Endothelial cell (in vitro differentiated cells): ENCODE measurements at regions not wholly inside any gene's neighbourhood (a gene's known extent, or its start where the extent isn't known, plus 50 kb on each side); places are given as distances from the start of the nearest gene placed in this dataset.

Source experiments
- DNase-seq: peaks from one replicate; pipeline ENCODE4 v3.0.0; 2021; ENCODE audit warnings: low spot score
- H3K27ac Mint-ChIP-seq: one replicate; pipeline ENCODE4 v1.8.0; 2021; ENCODE audit warnings: mixed read lengths, inconsistent platforms; ENCODE audit not compliant: unreplicated experiment
- H3K27me3 Mint-ChIP-seq: one replicate; pipeline ENCODE4 v1.8.0; 2021; ENCODE audit warnings: mild to moderate bottlenecking, moderate library complexity, mixed read lengths, inconsistent platforms; ENCODE audit not compliant: unreplicated experiment
- H3K36me3 Mint-ChIP-seq: one replicate; pipeline ENCODE4 v1.8.0; 2021; ENCODE audit warnings: mild to moderate bottlenecking, low read depth, mixed read lengths, inconsistent platforms; ENCODE audit not compliant: unreplicated experiment
- H3K4me1 Mint-ChIP-seq: one replicate; pipeline ENCODE4 v1.8.0; 2021; ENCODE audit warnings: mild to moderate bottlenecking, mixed read lengths, inconsistent platforms; ENCODE audit not compliant: unreplicated experiment
- H3K4me3 Mint-ChIP-seq: one replicate; pipeline ENCODE4 v1.8.0; 2021; ENCODE audit warnings: mild to moderate bottlenecking, mixed read lengths, inconsistent platforms; ENCODE audit not compliant: unreplicated experiment
- H3K9me3 Mint-ChIP-seq: one replicate; pipeline ENCODE4 v1.8.0; 2021; ENCODE audit warnings: mixed read lengths, inconsistent platforms; ENCODE audit not compliant: unreplicated experiment
- TF ChIP-seq, protein P1 (sequence below): fragments of 200-600 bp; sonication (generic); IDR thresholded peaks from one replicate; pipeline ENCODE4 v1.5.0; 2021; ENCODE audit warnings: antibody characterized with exemption; ENCODE audit not compliant: unreplicated experiment

DNA sequence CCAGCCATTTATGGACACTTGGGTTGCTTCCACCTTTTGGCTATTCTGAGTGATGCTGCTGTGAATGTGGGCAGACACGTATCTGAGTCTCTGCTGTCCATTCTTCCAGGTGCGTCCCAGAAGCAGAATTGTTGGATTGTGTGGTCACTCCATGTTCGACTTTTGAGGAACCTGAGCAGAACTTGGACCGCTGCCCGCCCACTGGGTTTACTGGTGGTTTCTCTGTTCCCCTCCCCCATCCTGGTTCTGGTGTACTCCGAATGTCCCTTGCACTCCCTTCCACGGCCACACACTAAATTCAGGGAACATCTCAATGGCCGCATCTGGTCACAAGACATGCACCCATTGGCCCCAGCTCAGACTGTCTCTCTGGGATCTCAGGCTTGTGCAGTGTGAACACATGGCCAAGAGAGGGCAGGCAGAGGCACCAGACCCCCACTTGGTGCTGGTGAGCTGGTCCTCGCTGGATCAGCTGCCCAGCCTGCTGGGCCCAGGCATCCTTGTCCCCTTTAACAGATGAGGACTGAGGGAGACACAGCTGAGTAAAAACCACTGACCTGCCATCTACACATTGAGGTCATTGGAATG lies 565.1 kb downstream of the NPHP4 start:
- Mint-ChIP-seq H3K27me3 (peaks cover 2% of the 10 kb centered on the region), H3K4me3 (no peak overlapping the region), H3K27ac (no peak overlapping the region), H3K9me3 (no peaks in the 10 kb centered on the region), H3K36me3 (no peaks in the 10 kb centered on the region), H3K4me1 (peaks cover 10% of the 10 kb centered on the region)
- TF ChIP-seq, protein P1, sequence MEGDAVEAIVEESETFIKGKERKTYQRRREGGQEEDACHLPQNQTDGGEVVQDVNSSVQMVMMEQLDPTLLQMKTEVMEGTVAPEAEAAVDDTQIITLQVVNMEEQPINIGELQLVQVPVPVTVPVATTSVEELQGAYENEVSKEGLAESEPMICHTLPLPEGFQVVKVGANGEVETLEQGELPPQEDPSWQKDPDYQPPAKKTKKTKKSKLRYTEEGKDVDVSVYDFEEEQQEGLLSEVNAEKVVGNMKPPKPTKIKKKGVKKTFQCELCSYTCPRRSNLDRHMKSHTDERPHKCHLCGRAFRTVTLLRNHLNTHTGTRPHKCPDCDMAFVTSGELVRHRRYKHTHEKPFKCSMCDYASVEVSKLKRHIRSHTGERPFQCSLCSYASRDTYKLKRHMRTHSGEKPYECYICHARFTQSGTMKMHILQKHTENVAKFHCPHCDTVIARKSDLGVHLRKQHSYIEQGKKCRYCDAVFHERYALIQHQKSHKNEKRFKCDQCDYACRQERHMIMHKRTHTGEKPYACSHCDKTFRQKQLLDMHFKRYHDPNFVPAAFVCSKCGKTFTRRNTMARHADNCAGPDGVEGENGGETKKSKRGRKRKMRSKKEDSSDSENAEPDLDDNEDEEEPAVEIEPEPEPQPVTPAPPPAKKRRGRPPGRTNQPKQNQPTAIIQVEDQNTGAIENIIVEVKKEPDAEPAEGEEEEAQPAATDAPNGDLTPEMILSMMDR: no peak
- no peak for DNase-seq

DNA sequence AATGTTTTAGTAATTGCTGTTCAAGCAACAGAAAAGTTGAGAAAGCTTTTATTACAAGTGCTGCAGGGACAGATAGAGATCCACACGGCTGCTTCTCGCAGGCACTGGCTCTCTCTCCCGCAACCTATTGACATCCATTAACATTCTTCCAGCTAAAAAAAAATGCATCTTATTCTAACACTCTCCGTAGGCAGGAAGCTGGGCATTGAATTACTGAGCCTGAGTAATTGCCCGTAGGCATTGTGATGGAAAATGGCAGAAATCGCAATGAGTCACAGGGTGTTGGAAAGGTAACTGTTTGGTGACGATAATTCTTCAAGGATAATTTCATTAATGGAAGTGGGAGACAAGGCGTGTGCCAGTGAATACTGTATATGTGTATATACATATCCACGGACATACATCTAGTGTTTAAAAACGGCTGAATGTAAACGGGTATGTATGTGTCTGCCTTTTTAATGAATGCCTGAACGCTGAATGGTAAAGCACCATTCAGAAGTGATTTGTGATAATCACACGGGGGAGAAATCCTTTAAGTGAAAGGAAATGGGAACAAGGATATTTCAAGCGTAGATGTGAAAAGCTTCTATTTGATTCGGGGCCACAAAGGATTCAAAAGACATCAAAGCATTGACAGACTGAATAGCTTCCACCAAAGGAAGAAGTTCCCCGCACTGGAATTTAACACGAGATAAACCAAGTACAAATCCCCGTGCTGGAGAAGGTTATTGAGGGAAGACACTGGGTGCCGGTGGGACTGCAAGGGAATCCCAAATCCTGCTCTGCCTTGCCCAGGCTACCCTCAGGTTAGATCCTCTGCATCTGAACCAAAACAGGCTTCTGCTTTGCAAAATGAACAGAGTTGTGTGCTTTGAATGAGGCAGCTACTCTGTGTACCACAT lies 567.2 kb downstream of the NPHP4 start:
- no peaks in the 10 kb centered on the region for H3K9me3 Mint-ChIP-seq

DNA sequence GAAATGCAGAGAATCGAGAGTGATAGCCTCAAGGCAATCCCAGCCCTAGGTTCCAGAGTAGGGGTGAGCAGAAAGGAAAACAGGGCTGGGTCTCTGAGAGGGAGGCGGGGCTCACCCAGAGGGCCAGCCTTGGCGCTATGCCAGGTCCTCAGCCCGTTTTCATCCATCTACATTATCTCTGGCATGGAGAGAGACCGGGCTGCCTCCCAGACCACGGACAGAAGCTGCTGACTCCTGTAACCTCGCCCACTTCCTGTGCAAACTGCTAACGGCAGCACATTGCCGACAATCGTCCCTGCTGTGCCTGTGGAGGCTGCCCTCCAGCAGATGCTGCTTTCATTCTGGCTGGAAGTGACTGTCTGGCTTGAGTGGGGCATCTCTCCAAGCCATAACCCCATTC lies 569.1 kb downstream of the NPHP4 start:
- no peaks in the 10 kb centered on the region for H3K36me3 Mint-ChIP-seq
- DNase-seq: no peak
- H3K9me3 Mint-ChIP-seq: no peaks in the 10 kb centered on the region
- peaks cover 14% of the 10 kb centered on the region for H3K4me1 Mint-ChIP-seq
- H3K27me3 Mint-ChIP-seq: peaks cover 10% of the 10 kb centered on the region
- TF ChIP-seq, protein P1: no peak
- H3K4me3 Mint-ChIP-seq: no peak overlapping the region
- no peak overlapping the region for H3K27ac Mint-ChIP-seq

More for the DNA sequence above, 567.2 kb downstream of the NPHP4 start:
- TF ChIP-seq, protein P1: no peak
- Mint-ChIP-seq H3K4me1 (peaks cover 14% of the 10 kb centered on the region), H3K4me3 (no peak overlapping the region), H3K36me3 (no peaks in the 10 kb centered on the region), H3K27ac (no peak overlapping the region), H3K27me3 (peaks cover 7% of the 10 kb centered on the region)
- DNase-seq: no peak

DNA sequence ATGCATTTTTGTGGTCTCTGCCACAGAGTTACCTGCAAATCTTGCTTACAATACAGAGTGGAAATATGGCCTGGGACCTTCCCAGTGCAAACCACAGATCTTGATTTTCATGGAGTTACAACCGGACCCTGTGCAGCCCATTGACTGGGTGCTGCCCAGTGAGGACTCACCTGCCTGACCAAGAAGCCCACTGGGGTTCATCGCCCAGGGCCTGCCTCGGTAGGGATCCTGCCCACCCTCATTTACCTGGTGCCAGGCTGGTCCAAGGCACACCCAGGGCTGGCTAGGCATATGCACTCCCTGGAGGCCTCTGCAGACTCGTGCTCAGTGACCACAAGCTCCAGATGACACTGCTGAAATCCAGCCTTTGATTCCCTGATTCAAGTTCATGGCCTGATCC lies 572.7 kb downstream of the NPHP4 start:
- Mint-ChIP-seq H3K4me3 (no peak overlapping the region), H3K9me3 (no peaks in the 10 kb centered on the region), H3K27me3 (peaks cover 17% of the 10 kb centered on the region), H3K4me1 (peaks cover 12% of the 10 kb centered on the region), H3K27ac (no peak overlapping the region), H3K36me3 (no peaks in the 10 kb centered on the region)
- TF ChIP-seq, protein P1: no peak
- no peak for DNase-seq

DNA sequence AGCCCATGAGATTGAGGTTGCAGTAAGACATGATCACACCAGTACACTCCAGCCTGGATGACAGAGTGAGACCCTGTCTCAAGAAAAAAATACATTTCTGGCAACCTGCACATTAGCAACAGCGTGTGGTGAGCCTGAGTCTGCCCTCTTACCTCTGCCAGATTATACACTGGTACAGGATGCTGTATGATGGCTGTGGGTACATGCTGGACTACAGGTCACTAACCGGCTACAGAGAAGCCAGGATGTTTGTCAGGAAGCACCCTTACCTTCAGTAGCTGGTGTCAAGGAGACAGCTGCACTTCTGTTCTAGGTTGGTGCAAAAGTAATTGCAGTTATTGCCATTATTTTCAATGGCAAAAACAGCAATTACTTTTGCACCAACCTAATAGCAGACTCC lies 575.7 kb downstream of the NPHP4 start:
- H3K27ac Mint-ChIP-seq: no peak overlapping the region
- TF ChIP-seq, protein P1: no peak
- peaks cover 3% of the 10 kb centered on the region for H3K4me1 Mint-ChIP-seq
- peaks cover 12% of the 10 kb centered on the region for H3K27me3 Mint-ChIP-seq
- H3K9me3 Mint-ChIP-seq: no peaks in the 10 kb centered on the region
- no peak overlapping the region for H3K4me3 Mint-ChIP-seq
- H3K36me3 Mint-ChIP-seq: no peaks in the 10 kb centered on the region
- no peak for DNase-seq
